HCT116 (cell line): ENCODE measurements at regions not wholly inside any gene's neighbourhood (a gene's known extent, or its start where the extent isn't known, plus 50 kb on each side); places are given as distances from the start of the nearest gene placed in this dataset.

ENCODE experiments used
- CTCF ChIP-seq, 3 experiments: fragments of 200-600 bp in 1 of 3; sonication (generic) in 1 of 3; IDR thresholded peaks in 2 of 3; conservative IDR thresholded peaks in 1 of 3; 2 replicates each; pipeline ENCODE4 v1.5.1; 2012 to 2017; ENCODE audit warnings: low read depth in 2 of 3, low read length in 2 of 3, antibody characterized with exemption in 1 of 3, borderline replicate concordance in 1 of 3, control low read depth in 1 of 3, mild to moderate bottlenecking in 1 of 3, mixed read lengths in 1 of 3, mixed run types in 1 of 3, moderate library complexity in 1 of 3; ENCODE audit not compliant: insufficient read depth in 1 of 3
- POLR2A ChIP-seq: IDR thresholded peaks from 2 replicates; pipeline ENCODE4 v1.7.0; 2011; ENCODE audit warnings: borderline replicate concordance; ENCODE audit not compliant: insufficient read depth, insufficient read length; ENCODE audit errors: extremely low read depth
- POLR2AphosphoS5 ChIP-seq: IDR thresholded peaks from 2 replicates; pipeline ENCODE4 v1.6.1; 2011; ENCODE audit warnings: mild to moderate bottlenecking, low read depth, low read length, moderate library complexity
- RAD21 ChIP-seq: IDR thresholded peaks from 2 replicates; pipeline ENCODE4 v1.6.1; 2012; ENCODE audit warnings: low read depth, mild to moderate bottlenecking
- ZNF274 ChIP-seq: fragments of 200-500 bp; sonication (Bioruptor generic); IDR thresholded peaks from 2 replicates; pipeline ENCODE4 v1.6.1; 2014; ENCODE audit warnings: mild to moderate bottlenecking, low read depth, low read length, inconsistent platforms

- TF ChIP-seq CTCF (IDR thresholded peaks at IDR 0.05 in 2 of 3, conservative IDR thresholded peaks at IDR 0.05 in 1 of 3; ENCODE audit: borderline replicate concordance in 1 of 3, insufficient read depth in 1 of 3, low read depth in 2 of 3, low read length in 2 of 3) = no peak
- no peak for TF ChIP-seq POLR2AphosphoS5
- no peak for TF ChIP-seq ZNF274
- TF ChIP-seq RAD21 = no peak
- TF ChIP-seq POLR2A = no peak
Measured at GRCh38 chr3:166570102-166570501, 732.9 kb upstream of the BCHE start.
